Osteocyte (in vitro differentiated cells): ENCODE measurements at regions not wholly inside any gene's neighbourhood (a gene's known extent, or its start where the extent isn't known, plus 50 kb on each side); places are given as distances from the start of the nearest gene placed in this dataset.

Experiments used
- DNase-seq: peaks from one replicate; pipeline ENCODE4 v3.0.0; 2021; ENCODE audit warnings: mixed read lengths; ENCODE audit not compliant: unreplicated experiment; ENCODE audit errors: extremely low spot score
- H3K27ac Mint-ChIP-seq: one replicate; pipeline ENCODE4 v1.8.0; 2021; ENCODE audit warnings: mild to moderate bottlenecking, mixed read lengths; ENCODE audit not compliant: unreplicated experiment
- H3K27me3 Mint-ChIP-seq: one replicate; pipeline ENCODE4 v1.8.0; 2021; ENCODE audit warnings: mixed read lengths; ENCODE audit not compliant: unreplicated experiment
- H3K36me3 Mint-ChIP-seq: one replicate; pipeline ENCODE4 v1.8.0; 2021; ENCODE audit warnings: mixed read lengths; ENCODE audit not compliant: unreplicated experiment
- H3K4me1 Mint-ChIP-seq: one replicate; pipeline ENCODE4 v1.8.0; 2021; ENCODE audit warnings: mixed read lengths; ENCODE audit not compliant: unreplicated experiment
- H3K4me3 Mint-ChIP-seq: one replicate; pipeline ENCODE4 v1.8.0; 2021; ENCODE audit warnings: mild to moderate bottlenecking, moderate library complexity, mixed read lengths; ENCODE audit not compliant: unreplicated experiment
- H3K9me3 Mint-ChIP-seq: one replicate; pipeline ENCODE4 v1.8.0; 2021; ENCODE audit warnings: mixed read lengths; ENCODE audit not compliant: unreplicated experiment
- TF ChIP-seq, protein P1 (sequence below): fragments of 200-600 bp; sonication (generic); IDR thresholded peaks from 2 replicates; pipeline ENCODE4 v1.5.0; 2021; ENCODE audit warnings: antibody characterized with exemption, mild to moderate bottlenecking, moderate library complexity

DNA sequence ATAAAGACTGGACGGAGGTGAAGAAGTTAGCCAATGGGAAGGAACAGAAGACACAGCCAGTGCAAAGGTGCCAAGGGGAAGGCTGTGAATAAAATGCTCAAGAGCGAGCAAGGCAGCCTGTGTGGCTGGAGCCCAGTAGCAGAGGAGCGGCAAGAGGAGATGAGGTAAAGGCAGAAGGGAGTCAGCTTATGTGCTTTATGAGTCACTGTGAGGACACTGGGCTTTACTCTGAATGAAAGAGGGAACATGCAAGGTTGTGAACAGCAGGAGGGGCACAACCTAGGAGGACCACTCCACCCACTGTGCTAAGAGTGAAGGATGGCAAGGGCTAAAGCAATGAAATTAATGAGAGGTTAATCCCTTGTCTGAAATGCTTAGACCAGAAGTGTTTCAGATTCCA, 129.0 kb upstream of the ODAD2 start:
- peaks cover 16% of the 10 kb centered on the region for H3K4me1 Mint-ChIP-seq
- peaks cover 56% of the 10 kb centered on the region for H3K36me3 Mint-ChIP-seq
- no peak for DNase-seq

DNA sequence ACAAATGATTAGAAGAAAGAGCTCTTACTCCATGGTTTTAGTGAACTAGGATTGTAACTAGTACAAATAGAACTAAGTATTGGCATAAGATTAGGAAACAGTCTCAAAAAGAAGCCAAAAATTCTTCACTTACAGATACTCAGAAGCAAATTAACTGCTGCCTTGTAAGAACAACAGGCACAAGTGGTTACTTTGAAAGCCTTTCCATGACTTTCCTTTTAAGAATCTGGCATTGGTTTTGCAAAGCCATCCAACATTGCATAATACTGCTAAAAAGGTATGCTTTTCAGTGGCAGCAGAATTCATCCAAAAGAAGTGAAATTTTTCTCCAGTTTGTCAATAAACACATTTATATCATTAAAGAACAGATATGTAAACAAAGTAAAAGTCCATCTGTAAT, 126.8 kb upstream of the ODAD2 start:
- peaks cover 18% of the 10 kb centered on the region for H3K4me1 Mint-ChIP-seq
- H3K9me3 Mint-ChIP-seq, result peaks cover 7% of the 10 kb centered on the region
- H3K27me3 Mint-ChIP-seq, result no peaks in the 10 kb centered on the region
- TF ChIP-seq, protein P1, sequence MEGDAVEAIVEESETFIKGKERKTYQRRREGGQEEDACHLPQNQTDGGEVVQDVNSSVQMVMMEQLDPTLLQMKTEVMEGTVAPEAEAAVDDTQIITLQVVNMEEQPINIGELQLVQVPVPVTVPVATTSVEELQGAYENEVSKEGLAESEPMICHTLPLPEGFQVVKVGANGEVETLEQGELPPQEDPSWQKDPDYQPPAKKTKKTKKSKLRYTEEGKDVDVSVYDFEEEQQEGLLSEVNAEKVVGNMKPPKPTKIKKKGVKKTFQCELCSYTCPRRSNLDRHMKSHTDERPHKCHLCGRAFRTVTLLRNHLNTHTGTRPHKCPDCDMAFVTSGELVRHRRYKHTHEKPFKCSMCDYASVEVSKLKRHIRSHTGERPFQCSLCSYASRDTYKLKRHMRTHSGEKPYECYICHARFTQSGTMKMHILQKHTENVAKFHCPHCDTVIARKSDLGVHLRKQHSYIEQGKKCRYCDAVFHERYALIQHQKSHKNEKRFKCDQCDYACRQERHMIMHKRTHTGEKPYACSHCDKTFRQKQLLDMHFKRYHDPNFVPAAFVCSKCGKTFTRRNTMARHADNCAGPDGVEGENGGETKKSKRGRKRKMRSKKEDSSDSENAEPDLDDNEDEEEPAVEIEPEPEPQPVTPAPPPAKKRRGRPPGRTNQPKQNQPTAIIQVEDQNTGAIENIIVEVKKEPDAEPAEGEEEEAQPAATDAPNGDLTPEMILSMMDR, result no peak
- H3K4me3 Mint-ChIP-seq, result no peak overlapping the region
- H3K27ac Mint-ChIP-seq, result no peak overlapping the region
- no peak for DNase-seq
- peaks cover 61% of the 10 kb centered on the region for H3K36me3 Mint-ChIP-seq

More for the DNA sequence above, 129.0 kb upstream of the ODAD2 start:
- TF ChIP-seq, protein P1, result no peak
- no peak overlapping the region for H3K4me3 Mint-ChIP-seq
- no peak overlapping the region for H3K27ac Mint-ChIP-seq
- H3K27me3 Mint-ChIP-seq, result no peaks in the 10 kb centered on the region
- peaks cover 7% of the 10 kb centered on the region for H3K9me3 Mint-ChIP-seq

DNA sequence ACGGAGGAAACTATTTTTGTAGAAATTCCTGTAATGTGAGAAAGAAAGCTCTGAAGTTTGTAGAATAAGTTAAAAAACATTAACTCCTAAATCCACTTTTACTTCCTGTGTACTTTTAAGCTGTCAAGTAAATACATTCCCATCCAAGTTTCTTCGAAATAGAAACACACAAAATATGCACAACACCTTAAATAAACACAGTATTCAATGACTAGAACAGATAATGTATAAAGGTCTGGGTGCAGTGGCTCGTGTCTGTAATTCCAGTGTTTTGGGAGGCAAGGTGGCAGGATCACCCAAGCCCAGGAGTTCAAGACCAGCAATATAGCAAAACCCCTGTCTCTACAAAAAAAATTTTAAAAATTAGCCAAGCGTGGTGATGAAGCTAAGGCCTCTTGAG, 121.9 kb upstream of the ODAD2 start:
- Mint-ChIP-seq H3K36me3 (peaks cover 49% of the 10 kb centered on the region), H3K9me3 (no peaks in the 10 kb centered on the region), H3K27ac (peak overlapping the region; percentile 65), H3K4me3 (no peak overlapping the region), H3K4me1 (peaks cover 43% of the 10 kb centered on the region), H3K27me3 (no peaks in the 10 kb centered on the region)
- no peak for DNase-seq
- TF ChIP-seq, protein P1, result no peak

DNA sequence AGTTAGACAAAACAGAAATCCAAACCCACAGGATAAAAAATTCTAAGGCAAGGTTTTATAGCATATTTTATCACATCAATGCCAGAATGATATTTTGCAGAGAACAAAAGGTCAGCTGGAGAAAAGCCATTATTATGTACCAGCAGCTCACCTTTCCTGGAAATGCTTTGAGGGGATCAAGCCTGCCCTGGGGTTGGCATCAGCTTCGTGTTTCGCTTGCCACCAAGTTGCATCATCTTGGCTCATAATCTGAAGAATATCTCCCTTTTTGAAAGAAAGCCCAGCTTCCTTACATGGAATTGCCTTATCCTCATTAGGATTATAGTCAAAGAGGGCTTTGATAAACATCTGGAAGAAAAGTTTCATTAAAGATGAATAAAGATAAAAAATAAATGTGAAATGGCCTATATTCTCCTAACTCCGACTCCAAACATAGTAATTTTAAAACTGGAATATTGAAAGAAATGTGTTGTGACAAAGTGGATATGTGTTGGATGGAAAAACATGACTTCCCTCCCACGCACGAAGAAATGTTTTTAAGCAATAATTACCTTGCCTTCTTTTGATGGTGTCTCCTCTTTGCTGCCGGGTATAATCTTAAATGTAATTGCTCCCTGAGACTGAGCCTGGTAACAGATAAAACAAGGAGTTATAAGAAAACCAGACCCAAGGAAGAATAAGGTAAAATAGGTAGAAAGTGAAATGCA, 121.3 kb upstream of the ODAD2 start:
- Mint-ChIP-seq H3K27me3 (no peaks in the 10 kb centered on the region), H3K36me3 (peaks cover 51% of the 10 kb centered on the region), H3K4me1 (peaks cover 40% of the 10 kb centered on the region), H3K4me3 (no peak overlapping the region), H3K27ac (peak overlapping the region; percentile 65), H3K9me3 (no peaks in the 10 kb centered on the region)
- DNase-seq, result no peak
- TF ChIP-seq, protein P1, result no peak

DNA sequence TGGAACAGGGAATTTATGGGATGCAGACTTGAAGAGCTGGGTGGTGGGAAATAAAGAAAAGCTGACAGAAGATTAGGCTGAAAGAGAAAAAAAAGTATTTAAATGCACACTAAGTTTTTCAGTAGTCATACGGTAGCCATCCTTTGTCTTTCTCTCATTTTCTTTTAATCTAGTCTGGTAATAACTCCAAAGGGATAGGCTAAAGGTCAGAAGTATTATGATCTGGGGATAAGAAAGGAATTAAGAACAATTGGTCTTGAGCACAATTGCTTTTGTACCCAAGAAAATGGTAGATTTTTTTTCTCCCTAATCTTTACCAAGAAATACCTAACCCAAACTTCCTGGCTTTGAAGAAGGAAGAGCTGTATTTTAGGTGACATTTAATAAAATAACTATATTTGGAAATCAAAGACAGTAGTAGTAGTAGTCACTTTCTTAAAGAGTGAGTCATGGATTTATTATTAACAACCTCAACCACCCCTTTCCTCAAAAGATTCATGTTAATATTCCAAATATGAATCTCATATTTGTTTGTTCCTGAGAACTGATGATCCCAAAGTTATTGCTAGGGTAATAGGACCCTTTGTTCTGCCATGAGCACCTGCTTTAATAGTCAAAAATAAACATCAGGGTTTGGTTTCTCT, 120.2 kb upstream of the ODAD2 start:
- H3K27ac Mint-ChIP-seq, result peak overlapping the region; percentile 65
- H3K4me1 Mint-ChIP-seq, result peaks cover 35% of the 10 kb centered on the region
- peaks cover 53% of the 10 kb centered on the region for H3K36me3 Mint-ChIP-seq
- DNase-seq, result no peak
- TF ChIP-seq, protein P1, result no peak
- H3K27me3 Mint-ChIP-seq, result no peaks in the 10 kb centered on the region
- H3K4me3 Mint-ChIP-seq, result no peak overlapping the region
- no peaks in the 10 kb centered on the region for H3K9me3 Mint-ChIP-seq
